NCI-H446 treated with DMSO at 0.1 percent for 48 hours (cell line): ENCODE measurements at regions not wholly inside any gene's neighbourhood (a gene's known extent, or its start where the extent isn't known, plus 50 kb on each side); places are given as distances from the start of the nearest gene placed in this dataset.
A peak's percentile ranks its signal among the peaks of the same experiment; 100 is the strongest.
"Not testable (repeated sequence)": the region's sequence is repeated elsewhere in the genome, so short reads cannot be mapped to it uniquely, and the experiment has no call there.

Experiments used
- DNase-seq: peaks from one replicate; lab custom pipeline; 2025; lab: John Stamatoyannopoulos, UW

DNA sequence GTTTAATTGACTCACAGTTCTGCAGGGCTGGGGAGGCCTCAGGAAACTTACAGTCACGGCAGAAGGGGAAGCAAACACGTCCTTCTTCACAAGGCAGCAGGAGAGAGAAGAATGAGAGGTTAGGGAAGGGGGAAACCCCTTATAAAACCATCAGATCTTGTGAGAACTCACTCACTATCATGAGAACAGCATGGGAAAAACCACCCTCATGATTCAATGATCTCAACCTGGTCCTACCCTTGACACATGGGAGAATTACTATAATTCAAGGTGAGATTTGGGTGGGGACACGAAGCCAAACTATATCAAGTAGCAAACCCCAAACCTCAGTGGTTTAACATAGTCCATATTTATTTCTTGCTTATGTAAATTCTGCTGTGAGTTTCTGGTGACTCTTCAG lies 252.0 kb upstream of the USP25 start:
- not testable (repeated sequence) for DNase-seq

DNA sequence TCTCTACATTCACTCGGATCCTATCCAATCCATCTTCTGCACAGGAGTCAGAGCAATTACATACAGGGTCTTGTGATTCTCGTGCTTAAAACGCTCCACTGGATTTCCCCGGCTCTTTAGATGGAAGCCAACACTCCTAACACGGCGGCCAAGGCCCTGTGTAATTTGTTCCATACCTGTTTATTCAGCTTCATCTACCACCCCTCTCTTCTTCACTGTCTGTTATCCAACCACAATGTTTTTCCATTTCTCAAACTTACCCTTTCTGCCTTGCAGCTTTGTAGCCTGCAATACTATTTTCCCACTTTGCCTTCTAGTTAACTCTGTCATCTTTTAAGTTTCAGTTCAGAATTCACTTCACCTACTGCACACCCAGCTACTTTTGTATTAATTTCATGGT lies 249.6 kb upstream of the USP25 start:
- DNase-seq, result no peak

DNA sequence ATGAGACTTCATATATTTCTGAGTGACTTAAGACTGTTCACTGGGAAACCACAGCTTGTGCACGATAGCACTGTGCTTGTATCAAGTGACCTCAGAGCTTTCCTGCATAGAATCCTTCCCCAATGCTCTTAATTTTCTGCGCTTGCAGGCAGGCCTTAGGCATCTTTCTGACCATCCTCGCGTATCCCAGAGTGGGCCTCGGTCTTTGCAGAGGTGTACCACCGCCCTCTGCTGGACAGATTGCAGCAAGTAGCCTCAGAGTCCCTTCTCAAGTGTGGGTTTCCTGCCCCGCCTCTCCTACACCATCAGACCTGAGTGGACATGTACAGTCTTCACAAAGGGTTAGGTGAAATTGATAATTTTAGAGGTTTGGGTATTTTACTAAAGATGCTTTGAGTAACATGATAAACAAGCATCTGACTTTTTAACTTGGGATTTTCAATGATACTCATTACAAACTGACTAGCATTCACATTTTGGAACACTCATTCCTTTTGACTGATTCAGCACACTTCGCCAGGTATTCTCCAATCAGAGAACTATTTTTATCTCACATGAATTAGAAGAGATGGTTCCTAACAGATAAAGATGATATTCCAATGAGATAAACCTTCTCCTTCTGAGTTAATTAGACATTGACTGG lies 246.5 kb upstream of the USP25 start:
- peak; percentile 19 for DNase-seq

DNA sequence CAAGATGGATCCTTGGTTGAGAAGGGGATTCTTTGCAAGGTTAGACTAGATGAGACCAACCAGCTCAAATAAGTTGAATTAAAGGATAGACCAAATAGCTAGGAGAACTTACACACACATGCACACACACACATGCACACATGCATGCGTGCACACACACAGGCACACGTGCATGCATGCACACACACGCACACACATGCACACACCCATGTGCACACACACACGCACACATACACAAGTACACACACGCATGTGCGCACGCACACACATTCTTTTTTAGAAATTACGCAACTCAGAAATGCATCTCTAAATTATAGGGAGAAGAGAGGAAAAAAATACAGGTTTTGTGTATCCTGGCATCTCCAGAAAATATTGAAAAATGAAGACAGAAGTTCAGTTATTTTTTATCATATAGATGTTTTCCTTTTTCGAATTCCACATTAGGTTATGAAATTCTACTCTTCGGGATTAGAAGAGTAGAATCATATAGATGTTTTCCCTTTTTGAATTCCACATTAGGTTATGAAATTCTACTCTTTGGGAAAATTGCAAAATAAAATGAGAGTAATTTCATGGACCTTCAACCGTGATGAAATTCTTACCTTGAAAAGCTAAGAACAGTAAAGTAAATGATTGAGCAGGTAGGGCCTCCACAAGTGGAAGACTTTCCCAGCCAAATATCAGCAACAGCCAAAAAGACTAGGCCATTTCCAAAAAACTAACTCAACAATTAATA lies 243.2 kb upstream of the USP25 start:
- no peak for DNase-seq

DNA sequence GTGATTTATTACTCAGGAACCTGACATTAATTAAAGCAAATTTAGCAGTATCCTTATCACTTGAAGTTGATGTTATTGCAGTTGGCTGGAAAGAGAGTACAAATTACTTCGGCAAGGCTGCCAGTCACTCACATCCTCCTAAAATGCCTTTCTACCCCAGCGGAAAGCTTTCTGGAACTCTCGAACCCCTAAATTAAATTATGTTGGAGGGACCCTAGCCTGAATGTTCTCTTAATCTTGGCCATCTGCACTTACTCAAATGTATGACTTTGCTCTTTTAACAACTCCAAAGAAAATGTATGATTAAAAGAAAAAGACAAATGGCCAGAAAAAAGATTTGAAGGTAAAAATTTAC lies 242.6 kb upstream of the USP25 start:
- no peak for DNase-seq

DNA sequence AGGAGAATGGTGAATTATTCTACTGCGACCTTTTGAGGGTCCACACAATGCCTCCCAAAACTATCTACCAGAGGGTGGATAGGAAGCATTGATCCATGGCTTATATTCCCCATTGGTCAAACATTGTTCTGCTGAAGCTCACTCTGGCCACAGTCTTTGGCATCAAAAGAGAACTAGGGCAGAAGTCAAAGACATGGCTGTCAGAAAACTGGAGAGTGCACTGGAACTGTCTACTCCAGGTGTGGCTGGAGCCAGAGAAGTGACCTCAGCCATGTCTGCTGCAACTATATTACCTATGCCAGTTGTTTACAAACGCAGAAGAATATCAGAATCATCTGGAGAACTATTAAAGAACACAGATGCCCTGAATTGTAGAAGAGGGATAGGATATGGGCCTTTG lies 238.7 kb upstream of the USP25 start:
- DNase-seq, result no peak

DNA sequence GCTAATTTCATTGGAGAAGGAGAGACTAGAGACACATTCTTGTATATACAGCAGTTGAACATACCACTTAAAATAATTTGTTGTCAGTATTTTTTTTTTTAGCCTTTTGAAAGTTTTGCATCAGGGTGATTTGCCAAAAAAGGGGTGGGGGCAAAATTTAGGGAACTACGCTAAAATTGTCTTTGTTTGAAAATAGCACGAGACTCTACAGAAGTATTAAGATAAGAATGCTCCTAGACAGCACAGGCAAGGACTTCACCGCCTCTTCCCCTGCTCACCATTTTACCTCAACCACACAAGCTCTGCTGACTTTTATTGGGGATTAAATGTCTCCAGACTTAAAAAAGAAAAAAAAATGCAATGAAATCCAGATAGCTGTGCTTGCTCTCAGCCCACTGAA lies 236.1 kb upstream of the USP25 start:
- DNase-seq, result no peak

DNA sequence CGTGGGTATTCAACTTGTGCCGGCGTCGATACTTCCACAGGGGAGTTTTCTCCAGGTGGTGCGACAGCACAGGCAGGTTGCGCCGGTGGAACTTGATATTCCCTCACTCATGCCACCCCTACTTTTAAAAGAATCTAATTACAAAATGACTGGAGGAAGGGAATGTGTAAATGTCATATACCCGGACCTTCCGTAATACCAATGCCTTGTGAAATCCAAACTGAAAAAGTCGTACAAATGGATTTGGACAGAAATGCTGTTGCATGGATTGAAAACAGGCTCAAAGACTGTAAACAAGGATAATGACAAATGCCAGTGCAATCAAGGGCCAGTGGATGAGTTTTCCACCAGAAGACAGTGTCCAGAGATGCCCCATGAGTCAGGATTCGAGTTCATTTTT lies 235.3 kb upstream of the USP25 start:
- DNase-seq, result no peak

DNA sequence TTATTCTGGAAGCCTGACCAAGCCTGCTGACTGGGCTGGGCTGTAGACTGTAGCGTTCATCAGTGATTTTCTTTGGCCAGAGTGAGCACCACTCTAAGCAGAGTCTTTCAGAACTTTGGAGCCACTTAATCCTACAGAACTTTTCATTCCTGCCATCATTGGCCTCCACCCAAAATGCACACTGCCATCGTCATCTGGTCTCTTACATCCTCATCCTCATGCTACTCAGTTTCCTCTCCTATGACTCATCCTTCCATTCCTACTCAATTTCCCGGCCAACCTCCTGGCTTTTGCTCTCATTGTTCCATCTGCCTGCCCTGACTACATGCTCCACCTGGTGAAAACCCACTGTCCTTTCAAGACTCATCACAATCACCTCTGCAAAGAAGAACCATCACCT lies 233.8 kb upstream of the USP25 start:
- no peak for DNase-seq

DNA sequence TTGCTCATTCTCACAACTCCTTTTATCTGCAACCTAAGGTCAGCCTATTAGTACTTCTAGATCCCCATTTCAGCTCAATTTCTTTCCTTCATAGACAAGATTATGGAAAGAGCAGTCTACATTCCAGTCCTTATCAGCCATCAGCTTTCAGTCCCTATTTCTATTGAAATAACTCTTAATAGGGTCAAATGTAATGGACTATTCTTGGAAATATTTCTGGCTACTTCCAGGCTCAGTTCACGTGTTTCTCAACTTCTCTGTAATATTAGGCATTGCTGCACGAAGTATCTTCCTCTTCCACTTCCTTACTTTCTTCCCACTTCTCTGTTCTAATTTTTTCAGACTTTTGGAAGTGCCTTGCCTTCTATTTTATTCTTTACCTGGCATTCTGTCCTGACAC lies 232.9 kb upstream of the USP25 start:
- no peak for DNase-seq

DNA sequence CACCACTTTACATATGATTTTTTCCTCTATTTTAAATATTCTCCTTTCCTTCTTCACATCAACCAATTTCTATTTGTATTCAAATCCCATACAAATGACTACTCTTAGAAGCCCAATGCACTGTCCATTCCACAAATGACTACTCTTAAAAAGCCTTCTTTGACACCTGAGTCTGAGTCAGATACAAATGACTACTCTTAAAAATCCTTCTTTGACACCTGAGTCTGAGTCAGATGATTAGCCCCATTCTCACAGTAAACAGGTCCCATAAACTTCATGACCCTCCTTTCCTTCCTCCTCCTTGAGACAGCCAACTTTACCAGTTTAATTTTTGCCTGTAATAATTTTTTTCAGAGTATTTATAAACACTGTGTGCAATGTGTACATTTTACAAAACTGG lies 231.3 kb upstream of the USP25 start:
- no peak for DNase-seq

DNA sequence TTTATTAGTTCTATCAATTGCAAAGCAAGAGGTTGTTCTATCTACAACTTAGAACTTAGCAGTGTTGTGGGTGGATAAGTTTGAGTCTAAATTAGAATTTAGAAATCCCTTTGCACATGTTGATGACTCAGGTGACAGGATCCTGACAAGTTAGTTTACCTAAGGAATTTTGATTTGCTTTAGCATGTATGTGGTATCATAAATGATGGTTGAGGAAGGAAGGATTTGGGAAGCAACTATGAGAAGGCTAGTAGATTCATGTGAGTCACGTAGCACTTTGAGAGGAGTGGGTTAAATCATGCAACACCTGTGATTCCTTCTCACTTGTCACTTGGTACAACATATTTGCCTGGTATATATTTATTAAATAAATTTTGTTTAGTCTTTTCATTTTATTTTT lies 223.7 kb upstream of the USP25 start:
- DNase-seq, result no peak

DNA sequence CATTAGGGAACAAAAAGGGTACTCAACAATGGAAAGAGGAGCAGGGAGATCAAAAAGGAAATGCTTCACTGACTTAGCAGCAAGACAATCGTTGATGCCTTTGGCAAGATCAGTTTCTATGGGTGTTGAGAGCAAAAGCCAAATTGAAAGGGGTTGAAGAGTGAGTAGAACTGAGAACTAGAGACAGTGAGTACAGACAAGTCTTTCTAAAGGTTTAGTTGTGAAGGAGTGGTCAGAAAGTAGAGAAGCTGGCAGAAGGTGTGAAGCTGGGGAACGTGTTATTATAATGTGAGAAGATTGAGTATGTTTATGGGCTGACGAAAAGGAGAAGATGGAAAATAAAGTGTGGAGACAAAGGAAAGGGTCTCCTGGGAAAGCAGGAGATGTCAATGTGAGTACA lies 221.2 kb upstream of the USP25 start:
- no peak for DNase-seq

DNA sequence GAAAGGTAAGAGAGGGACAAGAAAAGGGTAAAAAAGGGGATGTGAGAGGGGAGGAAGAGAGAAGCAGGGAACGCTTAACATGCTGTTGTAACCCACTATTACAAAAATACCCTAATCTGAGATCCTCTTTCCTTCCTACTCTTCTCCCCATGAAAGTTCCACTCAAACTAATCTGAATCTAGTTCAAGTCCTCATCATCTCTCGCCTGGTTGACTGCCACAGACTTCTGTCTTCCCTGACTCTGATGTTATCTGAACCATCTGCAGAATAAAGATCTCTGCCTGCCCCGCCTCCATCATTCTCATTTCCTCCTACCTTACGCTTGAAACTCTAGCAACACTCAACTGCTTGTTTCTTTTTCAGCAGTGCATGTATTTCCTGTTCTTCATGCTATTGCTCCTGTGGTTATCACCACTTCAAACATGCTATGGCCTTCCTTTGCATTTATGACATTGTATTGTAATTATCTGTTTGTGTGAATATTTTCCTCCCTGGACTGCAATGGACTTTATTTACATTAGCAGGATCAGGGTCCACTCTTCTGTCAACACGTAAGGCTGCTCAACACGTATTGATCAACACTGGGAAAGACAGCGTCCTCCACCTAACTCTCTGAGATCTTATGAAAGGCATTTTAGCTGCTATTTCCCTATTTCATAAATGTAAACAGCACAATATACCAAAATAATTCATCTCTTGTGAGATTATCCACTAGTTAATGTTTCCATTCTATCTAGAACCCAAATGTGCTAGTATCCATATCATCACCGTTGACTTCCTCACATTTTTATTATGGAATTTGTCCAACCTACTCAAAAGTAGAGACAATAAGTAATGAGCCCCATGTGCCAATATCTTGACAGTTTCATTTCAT lies 215.5 kb upstream of the USP25 start:
- DNase-seq, result no peak

DNA sequence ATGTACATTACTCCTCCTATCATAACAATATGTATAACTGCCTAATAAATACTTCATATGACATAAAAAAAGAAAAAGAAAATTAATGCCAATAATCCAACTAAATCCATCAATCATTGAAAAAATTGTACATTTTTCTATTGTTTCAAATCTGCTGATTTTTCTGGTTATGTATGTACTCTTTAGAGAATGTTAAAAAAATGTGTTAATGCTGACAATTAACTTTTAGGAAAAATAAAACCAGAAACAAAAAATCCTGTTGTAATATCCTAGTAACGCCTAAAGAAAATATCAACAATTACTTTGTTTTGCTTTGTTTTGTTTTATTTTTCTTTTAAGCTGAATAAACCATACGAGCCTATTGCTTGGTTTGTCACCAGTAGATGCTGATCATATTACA lies 213.9 kb upstream of the USP25 start:
- DNase-seq, result no peak

DNA sequence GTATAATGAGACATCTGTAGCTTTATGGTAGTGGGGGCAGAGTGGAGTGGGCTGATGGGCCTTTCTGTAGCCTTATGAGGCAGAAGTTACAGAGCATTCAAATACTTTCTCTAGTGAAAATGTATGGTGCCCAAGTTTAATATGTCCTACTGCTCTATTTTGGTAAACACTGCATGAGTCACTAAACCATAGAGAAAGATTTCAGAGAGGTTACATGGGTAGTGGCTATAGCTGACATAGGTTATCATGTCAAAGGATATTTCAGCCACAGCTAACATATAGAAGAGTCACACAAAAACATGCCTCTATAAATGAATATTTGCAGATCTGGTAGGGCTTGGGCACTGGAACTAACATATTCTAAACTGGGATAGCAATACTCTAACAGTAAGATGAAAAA lies 212.4 kb upstream of the USP25 start:
- no peak for DNase-seq

DNA sequence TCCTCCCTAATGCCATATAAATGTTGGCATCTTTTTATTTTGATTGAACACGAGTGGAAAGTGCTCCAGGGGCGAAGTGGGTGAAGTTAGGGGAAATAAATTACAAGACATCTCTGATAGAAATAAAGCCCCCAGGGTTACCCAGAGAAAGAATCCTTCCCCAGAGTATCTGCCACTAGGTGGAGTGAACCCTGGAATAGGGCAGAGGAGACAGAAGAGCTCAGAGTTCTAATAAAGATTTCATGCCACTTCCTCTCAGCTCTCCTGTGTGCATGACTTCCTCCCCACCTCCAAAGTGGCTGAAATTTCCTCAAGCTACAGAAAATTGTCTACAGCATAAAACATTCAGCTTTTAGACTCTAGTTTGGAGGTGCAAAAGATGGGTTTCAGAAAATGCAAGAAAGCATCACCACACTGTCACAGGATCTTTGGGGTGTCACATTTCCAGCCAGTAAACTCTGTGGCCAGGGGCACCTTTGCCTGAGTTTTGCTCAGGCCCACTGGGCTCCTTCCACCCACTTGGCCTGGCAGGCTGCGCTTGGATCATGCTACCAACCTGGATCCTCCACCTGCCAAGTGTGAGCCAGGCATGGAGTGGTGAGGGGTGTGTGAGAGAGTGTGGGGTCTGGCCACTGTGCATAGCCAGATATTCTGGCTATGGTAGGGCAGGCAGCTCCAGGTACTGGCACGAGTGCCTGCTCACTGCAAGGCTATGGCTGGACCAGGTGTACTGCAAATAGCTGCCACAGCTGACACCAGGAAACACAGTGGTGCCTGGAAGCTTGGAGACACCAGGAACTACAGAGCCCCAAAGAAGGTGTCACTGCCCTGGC lies 208.8 kb upstream of the USP25 start:
- DNase-seq, result no peak

DNA sequence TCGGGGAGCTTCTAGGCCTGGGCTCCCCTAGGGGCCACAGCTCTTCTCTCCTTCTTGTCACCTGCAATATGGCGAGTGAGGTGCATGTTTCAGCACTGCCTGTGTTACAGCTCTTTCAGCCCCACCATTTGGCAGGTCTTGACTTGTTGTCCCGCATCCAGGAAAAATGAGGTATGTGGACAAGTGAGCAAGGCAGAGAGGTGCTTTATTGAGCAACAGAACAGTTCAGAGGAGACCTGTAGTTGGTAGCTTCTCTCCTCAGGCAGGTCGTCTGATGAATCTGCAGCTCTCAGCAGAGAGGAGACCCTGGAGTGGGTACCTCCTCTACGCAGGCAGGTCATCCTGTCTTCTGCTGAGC lies 208.2 kb upstream of the USP25 start:
- no peak for DNase-seq

DNA sequence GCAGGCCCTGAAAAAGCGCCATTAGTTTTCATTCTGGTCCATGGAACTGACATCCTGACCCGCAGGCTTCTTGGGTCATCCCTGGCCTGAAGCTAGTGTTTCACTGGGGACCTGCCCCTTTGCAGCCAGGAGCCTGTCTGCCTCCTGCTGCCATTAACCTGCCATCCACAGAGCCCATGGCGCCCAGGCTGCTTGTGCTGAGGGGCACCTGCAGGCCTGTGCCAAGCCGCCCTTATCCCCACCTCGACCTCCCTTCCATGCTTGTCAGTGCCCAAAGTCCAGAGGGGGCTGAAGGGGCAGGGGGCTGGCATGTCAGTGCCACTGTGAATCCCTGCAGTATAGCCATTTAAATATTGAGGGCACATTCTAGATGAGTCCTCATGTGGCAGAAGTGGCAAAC lies 207.6 kb upstream of the USP25 start:
- DNase-seq, result no peak

DNA sequence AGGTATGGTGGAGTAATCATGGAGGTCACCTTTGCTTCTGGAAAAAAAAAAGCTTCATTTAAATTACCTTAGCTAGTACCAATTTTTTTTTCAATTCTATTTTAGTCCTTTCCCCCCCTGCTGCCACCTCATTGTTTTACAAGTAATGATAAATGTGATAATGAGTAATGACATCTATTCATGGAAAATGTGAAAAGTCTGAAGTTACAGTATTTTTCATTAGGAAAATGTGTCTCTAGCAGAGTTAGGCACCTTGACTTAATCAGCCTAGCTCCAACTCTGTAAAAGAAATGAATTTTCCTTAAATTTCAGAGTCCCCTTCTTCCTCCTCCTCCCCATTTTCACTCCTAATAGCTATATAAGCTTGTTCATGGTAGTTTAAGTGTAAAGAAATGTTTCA lies 204.9 kb upstream of the USP25 start:
- DNase-seq, result no peak

DNA sequence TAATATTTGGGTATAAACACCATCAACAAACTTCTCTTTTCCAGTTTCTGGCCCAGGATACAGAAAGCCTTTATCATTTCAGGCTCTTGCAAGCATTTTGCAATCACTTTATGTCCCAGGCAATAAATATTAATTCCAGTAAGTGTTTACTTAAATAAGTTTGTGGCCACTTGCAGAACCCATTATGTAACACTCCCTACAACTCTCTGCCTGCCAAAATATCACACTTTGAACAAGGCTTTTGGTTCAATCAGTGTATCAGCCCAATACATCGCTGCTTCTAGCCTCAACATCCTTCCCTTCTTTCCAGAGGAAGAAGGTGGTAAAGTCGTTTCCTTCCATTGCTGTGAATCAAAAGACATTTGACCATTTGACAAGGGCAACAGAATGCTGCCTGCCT lies 203.0 kb upstream of the USP25 start:
- DNase-seq, result no peak

DNA sequence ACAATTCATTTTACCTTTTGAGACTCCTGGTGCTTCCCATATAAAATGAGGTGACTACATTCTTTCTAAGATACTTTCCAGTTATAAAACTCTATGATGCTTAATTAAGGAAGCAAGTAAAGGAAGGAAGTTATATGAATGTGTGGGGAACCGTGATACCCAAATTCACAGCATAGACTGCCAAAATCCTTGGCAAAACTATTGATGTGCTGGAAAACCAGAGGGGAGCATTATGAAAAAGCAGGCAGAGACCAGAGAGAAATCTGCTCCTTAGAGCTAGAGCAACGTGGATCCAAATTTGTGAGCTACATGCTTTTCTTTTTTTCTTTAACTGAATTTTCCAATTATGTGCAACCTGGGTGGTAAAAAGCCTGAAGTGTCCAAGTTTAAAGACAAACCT lies 201.4 kb upstream of the USP25 start:
- no peak for DNase-seq
